IMR-90 (cell line): ENCODE measurements at regions not wholly inside any gene's neighbourhood (a gene's known extent, or its start where the extent isn't known, plus 50 kb on each side); places are given as distances from the start of the nearest gene placed in this dataset.

Experiments
- ATAC-seq: fragments of 200-7000 bp; cut with Tn5 transposase; 2 replicates; pipeline ENCODE4 v1.9.1; 2020; ENCODE audit warnings: low read depth, mild to moderate bottlenecking, moderate library complexity
- BruUV-seq: library from RNA; stranded (reverse); fragments of 400-500 nt; replicated peaks from 2 replicates; lab custom pipeline; 2021; lab: Mats Ljungman, UMichigan
- CTCF ChIA-PET: fragments of 300-600 bp; formaldehyde crosslinking; extraction: SDS; loops from one replicate; lab custom pipeline; 2021; ENCODE audit warnings: antibody characterized with exemption; lab: Yijun Ruan, JAX
- POLR2A ChIA-PET: fragments of 300-600 bp; sonication (Branson Sonifier 250); formaldehyde crosslinking; loops from one replicate; lab custom pipeline; 2022; ENCODE audit warnings: antibody characterized with exemption; ENCODE audit not compliant: unreplicated experiment; lab: Charles Lee
- DNase-seq: peaks from one replicate; pipeline ENCODE4 v3.0.0; 2013
- H2AFZ ChIP-seq: replicated peaks from 2 replicates; pipeline ENCODE3; 2013; ENCODE audit warnings: low read length, mild to moderate bottlenecking; ENCODE audit not compliant: poor library complexity
- H2AK5ac ChIP-seq: 2 replicates; pipeline ENCODE4 v1.6.1; 2013; ENCODE audit warnings: low read depth, low read length, inconsistent platforms
- H2AK9ac ChIP-seq: replicated peaks from 2 replicates; pipeline ENCODE3; 2013; ENCODE audit warnings: mild to moderate bottlenecking, low read depth, low read length, moderate library complexity; ENCODE audit not compliant: poor library complexity
- H2BK120ac ChIP-seq: 2 replicates; pipeline ENCODE4 v1.6.1; 2013; ENCODE audit warnings: low read depth, low read length, inconsistent platforms
- H2BK15ac ChIP-seq: 3 replicates; pipeline ENCODE4 v1.6.1; 2013; ENCODE audit warnings: low read depth, low read length, inconsistent platforms
- H2BK20ac ChIP-seq: 2 replicates; pipeline ENCODE4 v1.6.1; 2013; ENCODE audit warnings: low read depth, mild to moderate bottlenecking, inconsistent platforms, low read length, moderate library complexity
- H2BK5ac ChIP-seq: 2 replicates; pipeline ENCODE4 v1.6.1; 2013; ENCODE audit warnings: mild to moderate bottlenecking, low read depth, low read length, inconsistent platforms; ENCODE audit not compliant: poor library complexity, severe bottlenecking
- H3K14ac ChIP-seq: replicated peaks from 2 replicates; pipeline ENCODE4 v1.6.1; 2013; ENCODE audit warnings: low read depth, low read length, inconsistent platforms
- H3K18ac ChIP-seq: 2 replicates; pipeline ENCODE4 v1.6.1; 2013; ENCODE audit warnings: low read depth, low read length, control low read depth
- H3K23ac ChIP-seq: 2 replicates; pipeline ENCODE4 v1.6.1; 2013; ENCODE audit warnings: low read depth, low read length, inconsistent platforms
- H3K27ac ChIP-seq: 2 replicates; pipeline ENCODE4 v1.5.1; 2013; ENCODE audit warnings: mild to moderate bottlenecking, control low read depth, low read length; ENCODE audit not compliant: insufficient read depth
- H3K27me3 ChIP-seq: 2 replicates; pipeline ENCODE4 v1.6.1; 2013; ENCODE audit warnings: low read length; ENCODE audit not compliant: control insufficient read depth, insufficient read depth
- H3K36me3 ChIP-seq: 2 replicates; pipeline ENCODE4 v1.6.1; 2013; ENCODE audit warnings: low read length, mixed read lengths; ENCODE audit not compliant: control insufficient read depth, insufficient read depth
- H3K4ac ChIP-seq: 2 replicates; pipeline ENCODE4 v1.6.1; 2013; ENCODE audit warnings: low read depth, low read length, inconsistent platforms
- H3K4me1 ChIP-seq: 2 replicates; pipeline ENCODE4 v1.6.1; 2013; ENCODE audit warnings: low read length, mixed read lengths; ENCODE audit not compliant: control insufficient read depth, insufficient read depth
- H3K4me2 ChIP-seq: 2 replicates; pipeline ENCODE4 v1.6.1; 2013; ENCODE audit warnings: low read depth, mild to moderate bottlenecking, control low read depth, low read length, moderate library complexity
- H3K4me3 ChIP-seq: 2 replicates; pipeline ENCODE4 v1.5.1; 2013; ENCODE audit warnings: low read depth, mild to moderate bottlenecking, control low read depth, low read length, moderate library complexity; ENCODE audit not compliant: insufficient read depth
- H3K56ac ChIP-seq: 2 replicates; pipeline ENCODE4 v1.6.1; 2013; ENCODE audit warnings: low read length, inconsistent platforms; ENCODE audit not compliant: insufficient read depth; ENCODE audit errors: extremely low read depth
- H3K79me1 ChIP-seq, 2 experiments: 2 replicates each; pipeline ENCODE4 v1.6.1; 2013; ENCODE audit warnings: low read length in 2 of 2, inconsistent platforms in 1 of 2, low read depth in 1 of 2
- H3K9ac ChIP-seq: 2 replicates; pipeline ENCODE4 v1.6.1; 2013; ENCODE audit warnings: low read depth, low read length, control low read depth
- H3K9me1 ChIP-seq: 2 replicates; pipeline ENCODE4 v1.6.1; 2013; ENCODE audit warnings: low read length, inconsistent platforms; ENCODE audit not compliant: insufficient read depth
- H3K9me3 ChIP-seq: 2 replicates; pipeline ENCODE4 v1.6.1; 2013; ENCODE audit warnings: low read length; ENCODE audit not compliant: control insufficient read depth, insufficient read depth
- H4K20me1 ChIP-seq: 2 replicates; pipeline ENCODE4 v1.6.1; 2013; ENCODE audit warnings: low read length, inconsistent platforms; ENCODE audit not compliant: insufficient read depth
- H4K5ac ChIP-seq: 2 replicates; pipeline ENCODE4 v1.6.1; 2013; ENCODE audit warnings: mild to moderate bottlenecking, low read depth, low read length, control low read depth
- H4K8ac ChIP-seq, 2 experiments: 2 replicates each; pipeline ENCODE4 v1.6.1; 2013; ENCODE audit warnings: low read depth in 2 of 2, low read length in 2 of 2, control low read depth in 1 of 2, inconsistent platforms in 1 of 2
- H4K91ac ChIP-seq: 2 replicates; pipeline ENCODE4 v1.6.1; 2013; ENCODE audit warnings: low read depth, low read length, inconsistent platforms; ENCODE audit not compliant: insufficient read depth
- BHLHE40 ChIP-seq: fragments of 150-350 bp; IDR thresholded peaks from 2 replicates; pipeline ENCODE4 v1.6.1; 2016; ENCODE audit warnings: mild to moderate bottlenecking, low read depth, low read length
- CHD1 ChIP-seq: IDR thresholded peaks from 2 replicates; pipeline ENCODE4 v1.6.1; 2012; ENCODE audit warnings: low read depth, low read length, improper control_type of control experiment
- MAFK ChIP-seq: IDR thresholded peaks from 2 replicates; pipeline ENCODE4 v1.6.1; 2012; ENCODE audit warnings: low read depth, low read length, improper control_type of control experiment
- MXI1 ChIP-seq: IDR thresholded peaks from 2 replicates; pipeline ENCODE4 v1.6.1; 2012; ENCODE audit warnings: low read depth, mild to moderate bottlenecking, low read length, moderate library complexity, borderline replicate concordance
- NFE2L2 ChIP-seq: fragments of 150-350 bp; IDR thresholded peaks from 2 replicates; pipeline ENCODE4 v1.6.1; 2016; ENCODE audit warnings: low read depth, mild to moderate bottlenecking, low read length
- RAD21 ChIP-seq: IDR thresholded peaks from 2 replicates; pipeline ENCODE4 v1.6.1; 2012; ENCODE audit warnings: low read length, improper control_type of control experiment
- RCOR1 ChIP-seq: IDR thresholded peaks from 2 replicates; pipeline ENCODE4 v1.6.1; 2012; ENCODE audit warnings: mild to moderate bottlenecking, low read length, improper control_type of control experiment; ENCODE audit not compliant: insufficient replicate concordance
- RFX5 ChIP-seq: IDR thresholded peaks from 2 replicates; pipeline ENCODE4 v1.8.0; 2012; ENCODE audit warnings: low read depth, mild to moderate bottlenecking, low read length, moderate library complexity
- SMC3 ChIP-seq: fragments of 150-350 bp; IDR thresholded peaks from 2 replicates; pipeline ENCODE4 v1.6.1; 2016; ENCODE audit warnings: low read depth, mild to moderate bottlenecking, antibody characterized with exemption, low read length, moderate library complexity
- USF2 ChIP-seq: fragments of 150-350 bp; IDR thresholded peaks from 2 replicates; pipeline ENCODE4 v1.6.1; 2017; ENCODE audit warnings: mild to moderate bottlenecking, antibody characterized with exemption, low read length, low read depth
- WGBS, 2 experiments: methylation state at CpG; one replicate each; pipeline versions ENCODE4 v1.1.5 to v1.1.7; 2013; ENCODE audit warnings: missing lambda C conversion rate in 2 of 2; ENCODE audit not compliant: insufficient read length in 1 of 2; ENCODE audit errors: extremely low coverage in 2 of 2; 5-methylcytosine and 5-hydroxymethylcytosine counted together
- dilution Hi-C: fragments of 300-500 bp; cut with HindIII; formaldehyde crosslinking; loops from one replicate; pipeline ENCODE4 v1.14.3; 2018; ENCODE audit warnings: low sequenced_read_pairs; ENCODE audit not compliant: unreplicated experiment
- in situ Hi-C: fragments of 300-500 bp; cut with MboI; formaldehyde crosslinking; loops from 3 replicates; pipeline ENCODE4 v1.14.3; 2019; ENCODE audit warnings: low sequenced_read_pairs, inconsistent platforms, mixed read lengths
- intact Hi-C: fragments of 100-400 bp; cut with micrococcal nuclease; formaldehyde crosslinking; loops from 2 replicates; pipeline ENCODE4 v1.10.0; 2022

- no peak overlapping the region for H2BK5ac ChIP-seq
Measured at GRCh38 chr2:221262651-221263050, 309.5 kb downstream of the EPHA4 start.

More at GRCh38 chr2:221262651-221263050, 309.5 kb downstream of the EPHA4 start:
- Histone ChIP-seq H3K27ac (no peak overlapping the region), H3K4ac (no peak overlapping the region), H4K5ac (no peak overlapping the region), H3K4me1 (no peaks in the 10 kb centered on the region), H3K9me3 (no peaks in the 10 kb centered on the region), H3K79me1 (no peaks in the 10 kb centered on the region), H3K23ac (no peak overlapping the region), H4K91ac (no peak overlapping the region), H2BK120ac (no peak overlapping the region), H2AK9ac (no peak overlapping the region), H2AK5ac (no peak overlapping the region), H3K14ac (no peak overlapping the region), H3K9ac (no peak overlapping the region), H2BK15ac (no peak overlapping the region), H3K36me3 (no peaks in the 10 kb centered on the region), H3K4me3 (no peak overlapping the region), H3K9me1 (no peaks in the 10 kb centered on the region), H2BK20ac (no peak overlapping the region), H3K27me3 (peaks cover 1% of the 10 kb centered on the region), H2AFZ (no peak overlapping the region), H3K18ac (no peak overlapping the region), H4K8ac (no peak overlapping the region), H4K20me1 (no peaks in the 10 kb centered on the region), H3K56ac (no peak overlapping the region), H3K4me2 (no peak overlapping the region)
- in situ Hi-C loops (no loop called here), intact Hi-C loops (no loop called here), dilution Hi-C loops (no loop called here)
- ChIA-PET CTCF (no interaction called here), POLR2A (no interaction called here)
- no peak for TF ChIP-seq CHD1
- no peak for TF ChIP-seq NFE2L2
- no peak for TF ChIP-seq MAFK
- TF ChIP-seq RAD21: no peak
- no peak for TF ChIP-seq USF2
- no peak for TF ChIP-seq RFX5
- no peak for TF ChIP-seq BHLHE40
- TF ChIP-seq MXI1: no peak
- no peak for TF ChIP-seq RCOR1
- no peak for TF ChIP-seq SMC3
- no TSS peak for BruUV-seq
- ATAC-seq (no peak), DNase-seq (no peak)
- WGBS, 2 experiments: no CpG with 5 or more reads among the region's 3 CpGs
